ENCODE measurements at regions not wholly inside any gene's neighbourhood (a gene's known extent, or its start where the extent isn't known, plus 50 kb on each side); places are given as distances from the start of the nearest gene placed in this dataset.
"Not testable (repeated sequence)": the region's sequence is repeated elsewhere in the genome, so short reads cannot be mapped to it uniquely, and the experiment has no call there.

DNA sequence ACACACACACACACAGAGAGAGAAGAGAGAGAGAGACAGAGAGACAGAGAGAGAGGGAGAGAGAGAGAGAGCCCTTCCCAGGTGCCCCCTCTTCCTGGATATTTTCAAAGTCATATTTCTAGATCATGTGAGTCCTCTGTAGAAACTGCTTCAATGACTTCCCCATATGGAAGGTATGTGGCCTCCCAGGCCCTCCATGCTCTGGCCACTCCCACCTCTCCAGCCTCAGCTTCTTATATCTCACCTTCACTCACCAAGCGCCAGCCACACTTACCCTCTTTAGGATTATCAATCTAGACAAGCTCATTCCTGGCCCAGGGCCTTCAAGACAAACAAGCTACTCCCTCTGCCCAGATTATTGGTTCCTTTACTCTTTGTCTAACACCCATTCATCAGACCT, 259.7 kb downstream of the MTERF1 start (continued):
- TF ChIP-seq, protein P1, sequence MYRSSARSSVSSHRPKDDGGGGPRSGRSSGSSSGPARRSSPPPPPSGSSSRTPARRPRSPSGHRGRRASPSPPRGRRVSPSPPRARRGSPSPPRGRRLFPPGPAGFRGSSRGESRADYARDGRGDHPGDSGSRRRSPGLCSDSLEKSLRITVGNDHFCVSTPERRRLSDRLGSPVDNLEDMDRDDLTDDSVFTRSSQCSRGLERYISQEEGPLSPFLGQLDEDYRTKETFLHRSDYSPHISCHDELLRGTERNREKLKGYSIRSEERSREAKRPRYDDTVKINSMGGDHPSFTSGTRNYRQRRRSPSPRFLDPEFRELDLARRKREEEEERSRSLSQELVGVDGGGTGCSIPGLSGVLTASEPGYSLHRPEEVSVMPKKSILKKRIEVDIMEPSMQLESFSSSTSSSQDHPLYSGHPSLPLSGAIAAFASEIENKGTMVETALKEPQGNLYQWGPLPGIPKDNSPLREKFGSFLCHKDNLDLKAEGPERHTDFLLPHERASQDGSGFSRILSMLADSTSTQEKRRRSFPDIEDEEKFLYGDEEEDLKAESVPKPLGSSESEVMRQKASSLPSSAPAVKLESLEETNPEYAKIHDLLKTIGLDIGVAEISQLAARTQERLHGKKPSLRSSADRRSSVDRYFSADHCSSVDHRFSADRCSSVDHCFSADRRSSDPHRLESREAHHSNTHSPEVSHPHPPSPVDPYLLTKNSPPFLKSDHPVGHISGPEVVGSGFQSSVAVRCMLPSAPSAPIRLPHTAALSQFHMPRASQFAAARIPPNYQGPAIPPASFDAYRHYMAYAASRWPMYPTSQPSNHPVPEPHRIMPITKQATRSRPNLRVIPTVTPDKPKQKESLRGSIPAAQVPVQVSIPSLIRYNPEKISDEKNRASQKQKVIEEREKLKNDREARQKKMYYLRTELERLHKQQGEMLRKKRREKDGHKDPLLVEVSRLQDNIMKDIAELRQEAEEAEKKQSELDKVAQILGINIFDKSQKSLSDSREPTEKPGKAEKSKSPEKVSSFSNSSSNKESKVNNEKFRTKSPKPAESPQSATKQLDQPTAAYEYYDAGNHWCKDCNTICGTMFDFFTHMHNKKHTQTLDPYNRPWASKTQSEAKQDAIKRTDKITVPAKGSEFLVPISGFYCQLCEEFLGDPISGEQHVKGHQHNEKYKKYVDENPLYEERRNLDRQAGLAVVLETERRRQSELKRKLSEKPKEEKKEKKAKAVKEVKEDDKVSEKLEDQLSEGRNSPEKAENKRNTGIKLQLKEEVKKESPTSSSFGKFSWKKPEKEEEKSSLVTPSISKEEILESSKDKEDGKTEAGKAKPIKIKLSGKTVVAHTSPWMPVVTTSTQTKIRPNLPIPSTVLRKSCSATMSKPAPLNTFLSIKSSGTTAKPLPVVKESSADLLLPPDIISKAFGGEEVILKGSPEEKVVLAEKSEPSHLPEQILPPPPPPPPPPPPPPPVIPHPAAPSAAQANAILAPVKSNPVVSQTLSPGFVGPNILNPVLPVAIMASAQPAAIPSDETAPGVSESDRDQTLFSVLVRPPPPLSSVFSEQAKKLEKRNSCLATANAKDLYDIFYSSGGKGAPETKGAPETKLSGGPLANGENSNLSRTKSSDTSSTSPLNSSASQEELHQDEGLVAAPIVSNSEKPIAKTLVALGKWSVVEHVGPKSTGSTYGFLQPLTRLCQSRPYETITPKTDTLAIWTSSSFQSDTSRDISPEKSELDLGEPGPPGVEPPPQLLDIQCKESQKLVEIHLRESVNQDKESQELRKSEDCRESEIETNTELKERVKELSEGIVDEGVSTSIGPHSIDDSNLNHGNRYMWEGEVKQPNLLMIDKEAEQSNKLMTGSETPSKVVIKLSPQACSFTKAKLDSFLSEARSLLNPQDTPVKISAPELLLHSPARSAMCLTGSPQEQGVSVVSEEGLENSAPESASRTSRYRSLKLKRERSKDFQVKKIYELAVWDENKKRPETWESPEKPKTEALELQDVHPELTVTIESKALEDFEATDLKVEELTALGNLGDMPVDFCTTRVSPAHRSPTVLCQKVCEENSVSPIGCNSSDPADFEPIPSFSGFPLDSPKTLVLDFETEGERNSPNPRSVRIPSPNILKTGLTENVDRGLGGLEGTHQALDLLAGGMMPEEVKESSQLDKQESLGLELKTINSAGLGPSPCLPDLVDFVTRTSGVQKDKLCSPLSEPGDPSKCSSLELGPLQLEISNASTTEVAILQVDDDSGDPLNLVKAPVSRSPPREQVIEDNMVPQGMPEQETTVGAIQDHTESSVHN (CRISPR knock-in tag; IDR thresholded peaks at IDR 0.05) = no peak
- TF ChIP-seq, protein P2, sequence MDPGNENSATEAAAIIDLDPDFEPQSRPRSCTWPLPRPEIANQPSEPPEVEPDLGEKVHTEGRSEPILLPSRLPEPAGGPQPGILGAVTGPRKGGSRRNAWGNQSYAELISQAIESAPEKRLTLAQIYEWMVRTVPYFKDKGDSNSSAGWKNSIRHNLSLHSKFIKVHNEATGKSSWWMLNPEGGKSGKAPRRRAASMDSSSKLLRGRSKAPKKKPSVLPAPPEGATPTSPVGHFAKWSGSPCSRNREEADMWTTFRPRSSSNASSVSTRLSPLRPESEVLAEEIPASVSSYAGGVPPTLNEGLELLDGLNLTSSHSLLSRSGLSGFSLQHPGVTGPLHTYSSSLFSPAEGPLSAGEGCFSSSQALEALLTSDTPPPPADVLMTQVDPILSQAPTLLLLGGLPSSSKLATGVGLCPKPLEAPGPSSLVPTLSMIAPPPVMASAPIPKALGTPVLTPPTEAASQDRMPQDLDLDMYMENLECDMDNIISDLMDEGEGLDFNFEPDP (CRISPR knock-in tag; conservative IDR thresholded peaks at IDR 0.05) = no peak
- TF ChIP-seq CBX5 (CRISPR knock-in tag; IDR thresholded peaks at IDR 0.05; ENCODE audit: borderline replicate concordance) (no peak), HCFC1 (IDR thresholded peaks at IDR 0.05; ENCODE audit: low read depth, low read length) (no peak), ZNF737 (CRISPR knock-in tag; IDR thresholded peaks at IDR 0.05; ENCODE audit: borderline replicate concordance) (no peak)

DNA sequence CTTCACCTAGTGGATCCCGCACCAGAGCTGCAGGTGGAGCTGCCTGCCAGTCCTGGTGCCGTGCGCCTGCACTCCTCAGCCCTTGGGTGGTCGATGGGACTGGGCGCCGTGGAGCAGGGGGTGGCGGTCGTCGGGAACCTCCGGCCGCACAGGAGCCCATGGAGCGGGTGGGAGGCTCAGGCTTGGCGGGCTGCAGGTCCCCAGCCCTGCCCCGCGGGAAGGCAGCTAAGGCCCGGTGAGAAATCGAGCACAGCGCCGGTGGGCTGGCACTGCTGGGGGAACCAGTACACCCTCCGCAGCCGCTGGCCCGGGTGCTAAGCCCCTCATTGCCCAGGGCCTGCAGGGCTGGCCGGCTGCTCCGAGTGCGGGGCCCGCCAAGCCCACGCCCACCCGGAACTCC, 253.2 kb downstream of the MTERF1 start:
- ATAC-seq; H3K36me3 ChIP-seq (replicated peaks in 1 of 2; ENCODE audit: control insufficient read depth in 1 of 2, insufficient read depth in 2 of 2, low read length in 2 of 2); H3K27ac ChIP-seq (ENCODE audit: extremely low read length, insufficient read depth, low read length); H3K9ac ChIP-seq (ENCODE audit: insufficient read depth, low read depth, low read length); BruUV-seq (replicated peaks); H2AFZ ChIP-seq (ENCODE audit: low read length); FAIRE-seq; H3K79me2 ChIP-seq (ENCODE audit: insufficient read depth, low read length); in situ Hi-C loops (cut with HindIII; ENCODE audit: extremely low pct_ligation_motif_present, low pct_unique_long_range_greater_than_20kb); H3K9me3 ChIP-seq (ENCODE audit: low read length); H3K27me3 ChIP-seq (ENCODE audit: control insufficient read depth in 1 of 2, insufficient read depth in 2 of 2, low read length in 2 of 2); POLR2A ChIA-PET; H3K4me1 ChIP-seq (ENCODE audit: insufficient read depth, low read length); H4K20me1 ChIP-seq (ENCODE audit: insufficient read depth, low read length); DNase-seq (ENCODE audit: low spot score); intact Hi-C loops (cut with micrococcal nuclease; ENCODE audit: unreplicated experiment); H3K4me2 ChIP-seq (ENCODE audit: low read depth, low read length); CTCF ChIA-PET (ENCODE audit: low intra/inter-chr PET ratio, low total read pairs); H3K4me3 ChIP-seq (replicated peaks in 1 of 3; ENCODE audit: insufficient read depth in 1 of 3, low read depth in 2 of 3, low read length in 3 of 3): not testable (repeated sequence)
- WGBS (ENCODE audit: low lambda C conversion rate) = 60% methylated on average over 1 of the region's 28 CpGs

Data from HepG2 (cell line).